NCI-H2029 treated with DMSO at 0.1 percent for 48 hours (cell line): ENCODE measurements at regions not wholly inside any gene's neighbourhood (a gene's known extent, or its start where the extent isn't known, plus 50 kb on each side); places are given as distances from the start of the nearest gene placed in this dataset.

Experiments used
- DNase-seq: peaks from one replicate; lab custom pipeline; 2025; lab: John Stamatoyannopoulos, UW

DNA sequence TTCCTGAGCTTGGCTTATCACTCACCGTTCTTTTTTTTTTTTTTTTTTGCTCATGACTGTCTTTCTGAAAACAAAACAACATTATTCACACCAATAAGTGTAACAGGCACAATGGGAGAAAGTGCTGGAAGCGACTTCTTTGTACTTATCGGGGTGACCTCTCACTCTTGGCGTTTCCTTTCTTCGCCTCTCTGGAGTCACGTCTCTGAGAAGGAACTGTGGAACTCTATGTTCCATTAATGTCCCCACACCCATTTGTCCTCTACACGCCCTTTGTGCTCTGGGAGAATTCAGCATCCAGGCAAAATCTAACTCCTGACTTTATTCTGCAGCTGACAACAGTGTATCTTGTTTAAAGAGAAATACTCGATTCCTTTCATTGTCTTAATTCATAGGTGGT is 70.8 kb upstream of the FAM204A start:
- no peak for DNase-seq

DNA sequence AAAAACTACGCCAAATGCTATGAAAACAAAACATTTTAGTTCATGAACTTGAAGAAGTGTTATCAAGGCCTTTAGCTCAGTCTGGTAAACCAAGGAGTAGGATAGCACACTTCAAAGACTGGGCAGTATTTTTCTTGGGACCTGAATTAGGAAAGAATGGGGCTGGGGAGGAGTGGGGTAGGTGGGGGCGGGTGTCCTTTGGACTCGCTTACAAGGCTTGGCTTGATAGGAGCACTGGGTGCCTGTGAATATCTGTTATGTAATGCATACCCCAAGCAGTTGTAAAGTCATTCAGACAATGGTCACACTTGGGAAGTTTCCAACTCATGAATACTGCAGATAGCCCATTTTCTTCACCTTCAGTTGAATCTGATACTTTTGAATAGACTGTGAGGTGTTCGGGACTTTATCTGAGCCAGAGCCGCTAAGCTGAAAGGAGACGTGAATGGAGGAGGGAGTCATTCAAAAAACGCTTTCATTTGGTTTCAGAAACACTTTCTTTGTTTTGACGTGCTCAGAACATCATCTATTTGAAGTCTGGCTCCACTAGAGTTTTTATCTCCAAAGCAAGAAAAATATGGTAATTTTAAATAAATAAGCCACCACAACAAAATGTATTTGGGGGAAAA is 70.1 kb upstream of the FAM204A start:
- DNase-seq: no peak

DNA sequence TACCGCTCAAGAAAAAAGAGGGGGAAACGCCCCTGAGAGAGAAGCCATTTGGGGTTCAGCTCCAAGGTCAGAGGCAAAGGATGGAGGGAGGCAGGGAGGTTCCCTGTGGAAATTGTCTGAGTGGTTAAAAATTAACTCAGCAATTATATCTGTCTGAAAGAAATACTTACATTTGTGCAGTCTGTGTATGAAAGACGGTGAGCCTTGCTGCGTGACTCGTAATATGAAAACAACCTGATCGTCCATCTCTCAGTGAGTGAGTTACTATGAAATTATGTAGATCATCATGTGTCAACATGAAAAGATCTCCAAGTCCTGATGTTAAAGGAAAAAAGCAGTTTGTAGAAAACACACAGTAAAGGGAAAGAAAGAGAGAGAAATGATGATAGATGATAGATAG is 67.2 kb upstream of the FAM204A start:
- no peak for DNase-seq

DNA sequence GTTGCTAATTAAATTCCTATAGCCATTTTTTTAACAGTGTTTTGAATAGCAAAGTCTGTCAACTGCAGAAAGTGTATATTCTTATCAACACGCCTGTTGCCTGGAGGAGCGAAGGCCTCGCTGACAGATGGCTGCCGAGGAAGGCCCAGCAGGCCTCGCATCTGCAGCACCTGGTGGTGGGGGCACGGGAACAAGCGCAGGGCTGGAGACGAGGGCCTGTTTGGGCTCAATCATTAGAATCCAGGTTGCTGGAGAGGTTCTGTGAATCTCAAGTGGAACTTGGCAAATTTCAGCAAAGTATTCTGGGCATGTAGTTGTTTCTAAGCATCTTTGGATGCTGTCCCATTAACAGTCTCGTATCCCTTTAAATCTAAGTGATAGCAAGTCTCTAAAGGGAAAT is 66.1 kb upstream of the FAM204A start:
- DNase-seq: no peak

DNA sequence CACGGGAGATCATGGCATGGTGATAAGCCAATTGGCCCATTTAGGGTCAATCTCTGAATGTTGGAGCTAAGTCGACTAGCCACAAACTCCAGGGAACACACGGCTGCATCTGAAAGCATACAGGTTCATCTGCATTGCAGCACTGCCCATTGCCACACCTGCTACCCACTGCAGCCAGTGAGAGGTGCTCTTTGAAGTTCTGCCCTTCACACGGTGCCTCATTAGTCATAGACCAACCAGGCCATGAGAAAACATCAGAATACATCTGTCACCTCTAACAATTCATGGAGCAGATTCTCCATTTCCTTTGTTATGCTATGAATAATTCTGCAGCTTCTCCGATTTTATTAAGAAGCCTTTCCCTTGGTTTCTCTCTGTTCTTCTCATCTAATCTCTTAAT is 65.7 kb upstream of the FAM204A start:
- no peak for DNase-seq

DNA sequence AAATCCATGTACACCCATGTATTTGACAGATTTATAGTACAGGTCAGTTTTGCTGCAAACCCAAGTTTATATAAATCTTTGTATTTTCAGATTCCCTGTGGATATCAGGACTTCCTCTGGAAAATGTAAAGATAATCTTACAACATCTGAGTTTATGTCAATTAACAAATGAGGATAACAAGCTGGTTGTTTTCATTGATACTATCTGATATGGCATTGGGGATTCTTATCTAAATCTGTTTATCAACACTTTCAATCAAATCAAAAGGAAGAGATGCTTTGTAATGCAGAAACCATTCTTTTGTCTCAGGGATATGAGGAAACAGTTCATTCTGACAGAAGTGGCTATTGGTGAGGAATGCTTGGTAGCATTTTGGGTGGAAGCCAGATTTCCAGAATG is 64.9 kb upstream of the FAM204A start:
- no peak for DNase-seq

DNA sequence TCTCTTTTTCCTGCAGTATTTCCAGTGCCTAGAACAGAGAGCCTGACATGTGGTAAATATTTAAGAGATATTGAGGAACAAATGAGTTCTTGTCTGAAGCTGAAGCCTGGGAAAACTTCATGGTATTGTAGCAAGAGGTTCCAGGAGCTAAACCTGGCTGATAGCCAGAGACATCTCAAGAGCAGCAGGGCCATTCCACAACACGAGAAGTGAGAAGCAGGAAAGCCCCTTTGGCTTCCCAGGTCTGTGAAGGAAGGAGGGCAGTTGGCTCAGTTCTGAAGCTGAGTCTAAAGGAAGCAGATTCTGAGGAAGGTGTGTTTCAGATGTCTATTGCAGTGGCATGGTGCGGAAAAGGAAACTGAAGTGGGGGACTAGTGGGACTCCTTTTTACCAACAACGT is 63.8 kb upstream of the FAM204A start:
- no peak for DNase-seq

DNA sequence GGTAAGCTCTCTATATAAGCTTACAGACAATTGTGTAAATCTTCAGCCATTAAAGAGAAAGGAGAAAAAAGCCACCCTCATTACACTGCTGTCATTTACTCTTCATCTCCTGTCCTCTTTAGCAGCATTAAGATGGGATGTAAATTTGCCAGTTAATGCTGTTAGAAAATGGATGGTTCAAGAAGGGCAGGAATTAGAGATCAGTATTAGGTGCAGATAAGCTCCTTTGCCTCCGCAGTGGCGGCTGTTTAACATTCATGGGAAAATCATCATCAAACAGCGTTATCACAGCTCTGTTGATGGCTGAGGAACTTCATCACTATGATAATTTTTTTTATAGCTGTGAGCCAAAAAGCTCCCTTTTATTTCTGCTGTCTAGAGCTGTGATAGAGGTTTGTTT is 61.8 kb upstream of the FAM204A start:
- no peak for DNase-seq

DNA sequence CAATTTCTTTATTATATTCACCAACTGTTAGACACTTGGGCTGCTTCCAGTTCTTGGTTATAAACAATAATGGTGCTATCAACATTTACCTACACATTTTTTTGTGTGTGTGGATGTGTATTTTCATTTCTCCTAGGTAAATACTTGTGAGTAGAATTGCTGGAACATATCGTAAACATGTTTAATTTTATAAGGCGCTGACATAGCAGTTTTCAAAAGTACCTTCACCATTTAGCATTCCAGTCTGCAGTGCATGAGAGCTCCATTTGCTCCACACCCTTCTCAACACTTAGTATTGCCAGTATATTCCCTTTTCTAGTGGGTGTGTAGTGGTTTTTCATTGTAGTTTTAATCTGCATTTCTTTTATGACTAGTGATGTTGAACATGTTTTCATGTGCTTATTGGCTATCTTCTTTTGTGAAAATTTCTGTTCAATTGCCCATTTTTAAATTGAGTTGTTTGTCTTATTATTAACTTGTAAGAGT is 59.6 kb upstream of the FAM204A start:
- DNase-seq: no peak

DNA sequence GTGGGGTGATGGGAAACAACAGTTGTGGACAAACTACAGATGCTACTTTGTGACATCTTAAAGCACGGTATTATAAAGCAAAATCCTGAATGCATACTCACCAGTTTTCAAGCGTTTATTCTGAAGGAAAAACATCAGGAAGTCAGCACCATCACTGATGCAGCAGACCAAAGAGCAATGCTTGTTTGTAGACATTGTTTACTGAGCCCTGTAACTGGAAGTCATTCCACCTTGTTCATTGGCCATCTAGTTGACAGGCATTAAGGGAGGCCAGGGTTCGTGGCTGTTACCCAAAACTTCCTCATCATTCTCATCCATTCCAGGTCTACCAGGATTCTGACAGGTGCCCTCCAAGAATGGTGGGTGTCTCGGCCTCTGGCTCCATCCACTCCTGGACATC is 55.3 kb upstream of the FAM204A start:
- DNase-seq: no peak

DNA sequence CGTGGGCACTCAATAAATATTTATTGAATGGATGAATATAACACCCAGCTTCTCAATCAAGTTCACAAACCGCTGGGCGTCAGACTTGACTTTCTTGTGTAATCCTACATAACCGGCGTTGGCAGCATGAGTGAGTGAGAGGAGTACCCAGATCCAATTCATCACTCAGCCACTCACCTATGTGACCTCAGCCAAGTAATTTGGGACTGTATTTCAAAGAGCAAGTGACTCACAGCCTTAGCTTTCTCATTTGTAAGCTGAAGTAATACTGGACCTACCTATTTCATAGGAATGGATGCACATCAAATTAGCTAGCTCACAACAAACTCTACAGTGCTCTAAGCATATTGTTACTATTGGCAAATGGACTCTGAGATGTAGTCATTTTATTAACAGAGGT is 53.8 kb upstream of the FAM204A start:
- no peak for DNase-seq

DNA sequence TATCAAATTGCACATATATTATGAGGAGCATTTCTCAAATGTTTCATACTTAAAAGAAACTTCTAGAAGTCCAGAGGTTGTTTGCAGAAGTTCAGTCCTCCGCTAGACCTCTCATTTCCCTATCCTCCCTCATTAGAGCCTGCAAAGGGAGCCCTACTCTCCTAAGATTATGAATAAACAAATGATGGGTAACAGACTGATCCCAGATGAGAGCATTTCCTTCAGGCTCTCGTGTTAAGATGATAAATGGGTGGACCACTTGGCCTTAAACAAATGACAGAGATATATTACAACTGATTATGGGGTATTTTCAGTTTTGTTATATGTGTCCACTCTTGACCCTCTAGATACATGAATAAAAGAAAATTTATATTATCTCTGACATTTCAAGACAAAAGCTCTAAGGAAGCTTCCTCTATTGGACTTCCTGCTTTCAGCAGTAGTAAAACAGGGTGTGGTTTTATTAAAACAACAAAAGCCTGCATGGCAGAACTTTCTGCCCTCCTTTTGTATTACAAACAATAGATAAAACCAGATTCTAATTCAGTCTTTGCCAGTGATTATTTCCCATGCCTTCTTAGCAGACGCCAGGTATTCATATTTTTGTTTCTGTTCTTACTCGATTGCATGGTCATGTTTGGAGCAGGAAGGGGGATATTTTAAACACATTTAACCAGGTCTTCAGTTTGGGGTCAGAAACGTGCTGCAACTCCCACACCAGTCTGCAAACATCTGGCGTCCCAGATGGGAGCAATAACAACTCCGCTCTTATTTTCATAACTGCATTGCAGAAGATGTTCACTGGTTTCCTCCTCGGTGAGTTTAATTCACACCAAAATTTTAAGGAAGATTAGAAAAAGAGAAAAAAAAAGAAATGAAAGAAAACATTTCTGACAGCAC is 52.4 kb upstream of the FAM204A start:
- no peak for DNase-seq

DNA sequence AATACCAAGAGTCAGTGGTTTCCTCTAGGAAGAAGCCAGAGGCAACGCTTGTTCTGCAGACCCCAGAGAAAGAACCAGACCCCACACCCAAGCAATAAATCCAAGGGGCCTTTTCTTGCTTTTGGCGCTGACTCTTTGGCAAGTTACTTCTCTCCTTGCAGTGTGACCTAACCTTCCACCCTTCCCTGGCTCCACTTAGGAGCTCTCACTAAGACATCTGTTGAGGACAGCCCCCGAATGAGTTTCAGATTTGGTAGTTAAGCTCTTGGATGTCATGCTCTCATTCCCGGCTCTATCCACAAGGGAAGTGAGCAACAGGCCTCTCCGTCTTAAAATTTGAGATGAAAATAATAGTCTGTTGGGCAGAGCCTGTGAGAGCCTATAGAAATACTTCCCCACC is 50.6 kb upstream of the FAM204A start:
- no peak for DNase-seq
